GM12891 (cell line): ENCODE measurements at regions not wholly inside any gene's neighbourhood (a gene's known extent, or its start where the extent isn't known, plus 50 kb on each side); places are given as distances from the start of the nearest gene placed in this dataset.

Experiments used
- PAX5 ChIP-seq: IDR thresholded peaks from 2 replicates; pipeline ENCODE4 v1.6.1; 2011; ENCODE audit warnings: low read length, moderate library complexity, mild to moderate bottlenecking; ENCODE audit not compliant: insufficient read depth, severe bottlenecking
- POLR2A ChIP-seq: IDR thresholded peaks from 2 replicates; pipeline ENCODE4 v1.6.1; 2011; ENCODE audit warnings: low read depth, low read length, control low read depth
- POLR2AphosphoS5 ChIP-seq: IDR thresholded peaks from 2 replicates; pipeline ENCODE4 v1.6.1; 2011; ENCODE audit warnings: low read depth, low read length, control low read depth
- POU2F2 ChIP-seq: IDR thresholded peaks from 2 replicates; pipeline ENCODE4 v1.6.1; 2011; ENCODE audit warnings: low read depth, mild to moderate bottlenecking, control low read depth, low read length, moderate library complexity
- SPI1 ChIP-seq: IDR thresholded peaks from 2 replicates; pipeline ENCODE4 v1.6.1; 2011; ENCODE audit warnings: low read depth, low read length, control low read depth
- TAF1 ChIP-seq: IDR thresholded peaks from 2 replicates; pipeline ENCODE4 v1.6.1; 2011; ENCODE audit warnings: low read depth, low read length, control low read depth

DNA sequence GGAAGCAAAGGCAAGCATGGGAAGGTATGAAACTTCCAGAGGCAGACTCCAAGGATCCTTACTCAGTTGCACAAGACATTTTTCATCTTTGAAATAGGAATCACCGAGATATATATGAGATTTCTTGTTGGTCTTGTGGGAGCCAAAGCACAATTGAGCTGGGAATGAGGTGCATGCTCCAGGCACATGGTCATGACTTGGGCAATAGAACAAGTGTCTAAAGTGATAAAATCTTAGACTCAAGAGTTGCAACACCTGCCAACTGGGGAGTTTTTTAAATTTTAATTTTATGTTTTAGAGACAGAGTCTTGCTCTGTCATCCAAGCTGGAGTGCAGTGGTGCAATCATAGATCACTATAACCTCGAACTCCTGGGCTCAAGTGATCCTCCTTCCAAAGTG is 169.5 kb upstream of the ADCY1 start:
- TF ChIP-seq POLR2A: no peak
- no peak for TF ChIP-seq POLR2AphosphoS5
- TF ChIP-seq SPI1: no peak
- no peak for TF ChIP-seq POU2F2
- no peak for TF ChIP-seq TAF1
- TF ChIP-seq PAX5: no peak
